Suprapubic skin (tissue), 4 donors: ENCODE measurements at regions not wholly inside any gene's neighbourhood (a gene's known extent, or its start where the extent isn't known, plus 50 kb on each side); places are given as distances from the start of the nearest gene placed in this dataset.

Source experiments
- DNase-seq, 2 donors: peaks; one replicate each; pipeline ENCODE4 v3.0.0-alpha.2; 2019; ENCODE audit warnings: low spot score in 2 of 2
- H3K27ac ChIP-seq: fragments of 200-600 bp; sonication (generic); one replicate; pipeline ENCODE4 v1.5.1; 2019
- H3K27me3 ChIP-seq: fragments of 200-600 bp; sonication (generic); one replicate; pipeline ENCODE4 v1.5.1; 2019
- H3K36me3 ChIP-seq: fragments of 200-600 bp; sonication (generic); one replicate; pipeline ENCODE4 v1.5.1; 2019
- H3K4me1 ChIP-seq: fragments of 200-600 bp; sonication (generic); one replicate; pipeline ENCODE4 v1.5.1; 2019
- H3K4me3 ChIP-seq: fragments of 200-600 bp; sonication (generic); one replicate; pipeline ENCODE4 v1.5.1; 2019; ENCODE audit warnings: mild to moderate bottlenecking
- H3K9me3 ChIP-seq: fragments of 200-600 bp; sonication (generic); one replicate; pipeline ENCODE4 v1.5.1; 2019
- CTCF ChIP-seq, 2 donors: fragments of 200-600 bp in 1 of 2; fragments of 450-650 bp in 1 of 2; sonication (generic) in 1 of 2; IDR thresholded peaks; one replicate each; pipeline ENCODE4 v1.5.1; 2016 to 2019; ENCODE audit warnings: antibody characterized with exemption in 2 of 2, mild to moderate bottlenecking in 1 of 2, moderate library complexity in 1 of 2
- EP300 ChIP-seq: sonication (generic); formaldehyde crosslinking; IDR thresholded peaks from one replicate; pipeline ENCODE4 v1.6.1; 2017; ENCODE audit warnings: antibody characterized with exemption
- POLR2A ChIP-seq, 2 donors: fragments of 450-650 bp; IDR thresholded peaks; one replicate each; pipeline ENCODE4 v1.6.1; 2017; ENCODE audit warnings: antibody characterized with exemption in 2 of 2, mild to moderate bottlenecking in 2 of 2, moderate library complexity in 2 of 2
- POLR2AphosphoS5 ChIP-seq, 3 donors: sonication (generic); formaldehyde crosslinking; IDR thresholded peaks; one replicate each; pipeline ENCODE4 v1.6.1; 2017; ENCODE audit warnings: antibody characterized with exemption in 3 of 3
- WGBS: methylation state at CpG from one replicate; pipeline ENCODE4 v1.1.5; 2018; 5-methylcytosine and 5-hydroxymethylcytosine counted together

GRCh38 chr1:187122566-187122965 lies 293.8 kb downstream of the PLA2G4A start:
- no peak for DNase-seq
- TF ChIP-seq EP300: no peak
- TF ChIP-seq POLR2A (IDR thresholded peaks at IDR 0.05): no peak
- TF ChIP-seq POLR2AphosphoS5 (IDR thresholded peaks at IDR 0.05): no peak
- no peak for TF ChIP-seq CTCF (IDR thresholded peaks at IDR 0.05)
- no peaks in the 10 kb centered on the region for H3K4me1 ChIP-seq
- WGBS: 92% methylated on average over 2 of the region's 2 CpGs
- H3K9me3 ChIP-seq: no peaks in the 10 kb centered on the region
- H3K27ac ChIP-seq: no peak overlapping the region
- no peak overlapping the region for H3K4me3 ChIP-seq
- no peaks in the 10 kb centered on the region for H3K36me3 ChIP-seq
- no peaks in the 10 kb centered on the region for H3K27me3 ChIP-seq

- Histone ChIP-seq H3K9me3 (no peaks in the 10 kb centered on the region), H3K36me3 (no peaks in the 10 kb centered on the region), H3K4me1 (no peaks in the 10 kb centered on the region), H3K27ac (no peak overlapping the region), H3K27me3 (no peaks in the 10 kb centered on the region), H3K4me3 (no peak overlapping the region)
- DNase-seq: no peak
- TF ChIP-seq POLR2A (IDR thresholded peaks at IDR 0.05) (no peak), POLR2AphosphoS5 (IDR thresholded peaks at IDR 0.05) (no peak), EP300 (no peak), CTCF (IDR thresholded peaks at IDR 0.05) (no peak)
- WGBS: 65% methylated on average over 1 of the region's 1 CpG
These were observed 300.4 kb downstream of the PLA2G4A start for GRCh38 chr1:187129132-187129531.

- no peaks in the 10 kb centered on the region for H3K4me1 ChIP-seq
- no peaks in the 10 kb centered on the region for H3K36me3 ChIP-seq
- TF ChIP-seq POLR2A (IDR thresholded peaks at IDR 0.05) (no peak), CTCF (IDR thresholded peaks at IDR 0.05) (no peak), POLR2AphosphoS5 (IDR thresholded peaks at IDR 0.05) (no peak), EP300 (no peak)
- no peaks in the 10 kb centered on the region for H3K27me3 ChIP-seq
- DNase-seq: no peak
- H3K27ac ChIP-seq: no peak overlapping the region
- H3K9me3 ChIP-seq: peaks cover 5% of the 10 kb centered on the region
- H3K4me3 ChIP-seq: no peak overlapping the region
These were observed 315.0 kb downstream of the PLA2G4A start for GRCh38 chr1:187143783-187144182.

- Histone ChIP-seq H3K4me1 (no peaks in the 10 kb centered on the region), H3K27ac (no peak overlapping the region), H3K27me3 (no peaks in the 10 kb centered on the region), H3K4me3 (no peak overlapping the region), H3K9me3 (peaks cover 5% of the 10 kb centered on the region), H3K36me3 (no peaks in the 10 kb centered on the region)
- 97% methylated on average over 1 of the region's 1 CpG for WGBS
- TF ChIP-seq CTCF (IDR thresholded peaks at IDR 0.05) (no peak), EP300 (no peak), POLR2AphosphoS5 (IDR thresholded peaks at IDR 0.05) (no peak), POLR2A (IDR thresholded peaks at IDR 0.05) (no peak)
- no peak for DNase-seq
These were observed 317.6 kb downstream of the PLA2G4A start for GRCh38 chr1:187146388-187146787.

GRCh38 chr1:187151555-187151954 lies 322.8 kb downstream of the PLA2G4A start:
- no peak for DNase-seq
- Histone ChIP-seq H3K9me3 (peaks cover 3% of the 10 kb centered on the region), H3K4me1 (no peaks in the 10 kb centered on the region), H3K36me3 (no peaks in the 10 kb centered on the region), H3K27ac (no peak overlapping the region), H3K4me3 (no peak overlapping the region), H3K27me3 (no peaks in the 10 kb centered on the region)
- no peak for TF ChIP-seq POLR2AphosphoS5 (IDR thresholded peaks at IDR 0.05)
- TF ChIP-seq EP300: no peak
- no peak for TF ChIP-seq CTCF (IDR thresholded peaks at IDR 0.05)
- TF ChIP-seq POLR2A (IDR thresholded peaks at IDR 0.05): no peak
